IPS-18a (cell line): ENCODE measurements at regions not wholly inside any gene's neighbourhood (a gene's known extent, or its start where the extent isn't known, plus 50 kb on each side); places are given as distances from the start of the nearest gene placed in this dataset.
"Not testable (repeated sequence)": the region's sequence is repeated elsewhere in the genome, so short reads cannot be mapped to it uniquely, and the experiment has no call there.

Source experiments
- H3K27ac ChIP-seq: one replicate; pipeline ENCODE4 v1.5.1; 2013; ENCODE audit warnings: low read length
- H3K27me3 ChIP-seq: one replicate; pipeline ENCODE4 v1.6.1; 2013; ENCODE audit warnings: mild to moderate bottlenecking, low read length; ENCODE audit not compliant: control insufficient read depth, insufficient read depth
- H3K36me3 ChIP-seq: one replicate; pipeline ENCODE4 v1.6.1; 2013; ENCODE audit warnings: low read depth, low read length; ENCODE audit not compliant: control insufficient read depth
- H3K4me1 ChIP-seq: one replicate; pipeline ENCODE4 v1.6.1; 2013; ENCODE audit warnings: low read depth, low read length; ENCODE audit not compliant: control insufficient read depth
- H3K4me3 ChIP-seq: one replicate; pipeline ENCODE4 v1.5.1; 2013; ENCODE audit warnings: low read length
- H3K9ac ChIP-seq: one replicate; pipeline ENCODE4 v1.6.1; 2013; ENCODE audit warnings: mild to moderate bottlenecking, low read length, moderate library complexity
- H3K9me3 ChIP-seq: one replicate; pipeline ENCODE4 v1.6.1; 2013; ENCODE audit warnings: low read depth, low read length; ENCODE audit not compliant: control insufficient read depth

GRCh38 chr21:9572782-9573181 lies 948.6 kb upstream of the TPTE start:
- H3K9ac ChIP-seq, H3K4me3 ChIP-seq, H3K27ac ChIP-seq, H3K27me3 ChIP-seq, H3K36me3 ChIP-seq, H3K9me3 ChIP-seq, H3K4me1 ChIP-seq: not testable (repeated sequence)

GRCh38 chr21:9573528-9573927 lies 947.9 kb upstream of the TPTE start:
- not testable (repeated sequence) for H3K36me3 ChIP-seq, H3K4me1 ChIP-seq, H3K27ac ChIP-seq, H3K9ac ChIP-seq, H3K4me3 ChIP-seq, H3K9me3 ChIP-seq, H3K27me3 ChIP-seq

- H3K36me3 ChIP-seq, H3K4me1 ChIP-seq, H3K27me3 ChIP-seq, H3K9ac ChIP-seq, H3K9me3 ChIP-seq, H3K4me3 ChIP-seq, H3K27ac ChIP-seq: not testable (repeated sequence)
These were observed 942.1 kb upstream of the TPTE start for GRCh38 chr21:9579275-9579674.

- not testable (repeated sequence) for H3K36me3 ChIP-seq, H3K27ac ChIP-seq, H3K9me3 ChIP-seq
These were observed 933.4 kb upstream of the TPTE start for GRCh38 chr21:9587941-9588340.

GRCh38 chr21:9592591-9592990 lies 928.8 kb upstream of the TPTE start:
- H3K4me1 ChIP-seq, H3K9ac ChIP-seq, H3K4me3 ChIP-seq, H3K27ac ChIP-seq, H3K36me3 ChIP-seq, H3K27me3 ChIP-seq, H3K9me3 ChIP-seq: not testable (repeated sequence)

More at GRCh38 chr21:9587941-9588340, 933.4 kb upstream of the TPTE start:
- not testable (repeated sequence) for H3K4me3 ChIP-seq, H3K4me1 ChIP-seq, H3K27me3 ChIP-seq, H3K9ac ChIP-seq

GRCh38 chr21:9593646-9594045 lies 927.7 kb upstream of the TPTE start:
- H3K4me1 ChIP-seq, H3K4me3 ChIP-seq, H3K27ac ChIP-seq, H3K36me3 ChIP-seq, H3K27me3 ChIP-seq, H3K9ac ChIP-seq, H3K9me3 ChIP-seq: not testable (repeated sequence)

- not testable (repeated sequence) for H3K4me1 ChIP-seq, H3K9ac ChIP-seq, H3K36me3 ChIP-seq, H3K27me3 ChIP-seq, H3K9me3 ChIP-seq, H3K27ac ChIP-seq, H3K4me3 ChIP-seq
These were observed 907.4 kb upstream of the TPTE start for GRCh38 chr21:9614011-9614410.

GRCh38 chr21:9621121-9621793 lies 900.1 kb upstream of the TPTE start:
- H3K4me3 ChIP-seq, H3K9me3 ChIP-seq: not testable (repeated sequence)

GRCh38 chr21:9628051-9628450 lies 893.3 kb upstream of the TPTE start:
- H3K9ac ChIP-seq, H3K4me3 ChIP-seq, H3K9me3 ChIP-seq, H3K27me3 ChIP-seq, H3K4me1 ChIP-seq, H3K27ac ChIP-seq, H3K36me3 ChIP-seq: not testable (repeated sequence)

More at GRCh38 chr21:9621121-9621793, 900.1 kb upstream of the TPTE start:
- not testable (repeated sequence) for H3K36me3 ChIP-seq, H3K27ac ChIP-seq, H3K9ac ChIP-seq, H3K4me1 ChIP-seq, H3K27me3 ChIP-seq

- not testable (repeated sequence) for H3K9ac ChIP-seq, H3K36me3 ChIP-seq, H3K27ac ChIP-seq, H3K4me3 ChIP-seq, H3K27me3 ChIP-seq, H3K4me1 ChIP-seq
- H3K9me3 ChIP-seq: peaks cover 39% of the 10 kb centered on the region
These were observed 874.0 kb upstream of the TPTE start for GRCh38 chr21:9647409-9647808.

GRCh38 chr21:9648331-9648730 lies 873.1 kb upstream of the TPTE start:
- H3K27me3 ChIP-seq, H3K27ac ChIP-seq, H3K9ac ChIP-seq, H3K4me3 ChIP-seq, H3K4me1 ChIP-seq, H3K36me3 ChIP-seq: not testable (repeated sequence)
- H3K9me3 ChIP-seq: peaks cover 46% of the 10 kb centered on the region

GRCh38 chr21:9648947-9649720 lies 872.2 kb upstream of the TPTE start:
- H3K27me3 ChIP-seq, H3K4me3 ChIP-seq, H3K4me1 ChIP-seq, H3K36me3 ChIP-seq, H3K27ac ChIP-seq, H3K9ac ChIP-seq: not testable (repeated sequence)
- H3K9me3 ChIP-seq: peaks cover 51% of the 10 kb centered on the region
